ENCODE measurements at regions not wholly inside any gene's neighbourhood (a gene's known extent, or its start where the extent isn't known, plus 50 kb on each side); places are given as distances from the start of the nearest gene placed in this dataset.

GRCh38 chr5:18028036-18028435 is 393.8 kb downstream of the TAF11L14 start (continued):
- TF ChIP-seq REST (IDR thresholded peaks at IDR 0.05; ENCODE audit: unreplicated experiment) (no peak), STAT1 (IDR thresholded peaks at IDR 0.05; ENCODE audit: unreplicated experiment) (no peak), POLR2AphosphoS5 (IDR thresholded peaks at IDR 0.05; ENCODE audit: low read depth) (no peak)

GRCh38 chr5:18032744-18033143 is 398.5 kb downstream of the TAF11L14 start:
- no peaks in the 10 kb centered on the region for H3F3A ChIP-seq (replicated peaks; ENCODE audit: low read depth)
- H3K36me3 ChIP-seq (ENCODE audit: insufficient read depth): no peaks in the 10 kb centered on the region
- Mint-ChIP-seq H3K36me3 (ENCODE audit: low read depth) (peaks cover 2% of the 10 kb centered on the region; the same call in 1 of the 3 replicates), H3K27me3 (ENCODE audit: insufficient read depth, low read depth, poor library complexity) (peaks cover 1% of the 10 kb centered on the region), H3K4me1 (no peaks in the 10 kb centered on the region), H3K9me3 (peaks cover 10% of the 10 kb centered on the region; the same call in 2 of the 3 replicates), H3K4me3 (no peak overlapping the region), H3K27ac (no peak overlapping the region)
- H3K9me2 ChIP-seq (ENCODE audit: insufficient read depth): no peaks in the 10 kb centered on the region
- ATAC-seq (no peak), DNase-seq (ENCODE audit: low spot score) (no peak)
- TF ChIP-seq CREB1 (CRISPR knock-in tag; IDR thresholded peaks at IDR 0.05; ENCODE audit: low read depth) (no peak), NANOG (IDR thresholded peaks at IDR 0.05; ENCODE audit: borderline replicate concordance) (no peak)
- no peaks in the 10 kb centered on the region for H3K4me1 ChIP-seq (ENCODE audit: insufficient read depth)
- no peak overlapping the region for H3K4me3 ChIP-seq
- H3K27ac ChIP-seq (ENCODE audit: low read depth): no peak overlapping the region
- H2AFZ ChIP-seq: no peak overlapping the region
- H3K27me3 ChIP-seq (ENCODE audit: insufficient read depth): no peaks in the 10 kb centered on the region
- no peaks in the 10 kb centered on the region for H3K79me2 ChIP-seq (replicated peaks; ENCODE audit: insufficient read depth)
- no peaks in the 10 kb centered on the region for H4K20me1 ChIP-seq (replicated peaks; ENCODE audit: insufficient read depth)
- no peak overlapping the region for H3K4me2 ChIP-seq

- ATAC-seq (no peak), DNase-seq (ENCODE audit: low spot score) (no peak)
- Histone ChIP-seq H3F3A (replicated peaks; ENCODE audit: low read depth) (no peaks in the 10 kb centered on the region), H3K27ac (ENCODE audit: low read depth) (no peak overlapping the region), H4K20me1 (replicated peaks; ENCODE audit: insufficient read depth) (no peaks in the 10 kb centered on the region), H3K4me1 (ENCODE audit: insufficient read depth) (no peaks in the 10 kb centered on the region), H3K79me2 (replicated peaks; ENCODE audit: insufficient read depth) (no peaks in the 10 kb centered on the region), H3K36me3 (ENCODE audit: insufficient read depth) (no peaks in the 10 kb centered on the region), H3K4me2 (no peak overlapping the region), H3K9me2 (ENCODE audit: insufficient read depth) (no peaks in the 10 kb centered on the region), H3K27me3 (ENCODE audit: insufficient read depth) (no peaks in the 10 kb centered on the region), H3K4me3 (no peak overlapping the region), H2AFZ (no peak overlapping the region)
- no peaks in the 10 kb centered on the region for H3K27me3 Mint-ChIP-seq (ENCODE audit: insufficient read depth, low read depth, poor library complexity)
- no peak overlapping the region for H3K27ac Mint-ChIP-seq
- peaks cover 4% of the 10 kb centered on the region; the same call in 2 of the 3 replicates for H3K36me3 Mint-ChIP-seq (ENCODE audit: low read depth)
- TF ChIP-seq STAT1 (IDR thresholded peaks at IDR 0.05; ENCODE audit: unreplicated experiment) (no peak), CTCF (conservative IDR thresholded peaks at IDR 0.05; ENCODE audit: low read depth in 2 of 2) (no peak), ZNF462 (CRISPR knock-in tag; IDR thresholded peaks at IDR 0.05) (no peak), ZNF331 (CRISPR knock-in tag; IDR thresholded peaks at IDR 0.05; ENCODE audit: low read depth) (no peak), JUNB (IDR thresholded peaks at IDR 0.05; ENCODE audit: unreplicated experiment) (no peak)
- no peak overlapping the region for H3K4me3 Mint-ChIP-seq
- peaks cover 11% of the 10 kb centered on the region for H3K9me3 Mint-ChIP-seq
- no peaks in the 10 kb centered on the region for H3K4me1 Mint-ChIP-seq
Measured at GRCh38 chr5:18036531-18036930, 402.3 kb downstream of the TAF11L14 start.
